ENCODE measurements at regions not wholly inside any gene's neighbourhood (a gene's known extent, or its start where the extent isn't known, plus 50 kb on each side); places are given as distances from the start of the nearest gene placed in this dataset.

- Histone ChIP-seq H3K4me3 (ENCODE audit: low read length) (no peak overlapping the region), H3K27me3 (ENCODE audit: insufficient read depth, low read length) (no peaks in the 10 kb centered on the region), H3K4me1 (ENCODE audit: insufficient read depth, low read length) (peaks cover 5% of the 10 kb centered on the region), H3K9me3 (ENCODE audit: low read depth, low read length) (peaks cover 3% of the 10 kb centered on the region)
These were observed 129.2 kb upstream of the CBLB start for GRCh38 chr3:105997800-105998526.

GRCh38 chr3:105999856-106000255, 131.0 kb upstream of the CBLB start:
- H3K27me3 ChIP-seq (ENCODE audit: insufficient read depth, low read length) = no peaks in the 10 kb centered on the region
- H3K9me3 ChIP-seq (ENCODE audit: low read depth, low read length) = no peaks in the 10 kb centered on the region
- peaks cover 5% of the 10 kb centered on the region for H3K4me1 ChIP-seq (ENCODE audit: insufficient read depth, low read length)
- H3K4me3 ChIP-seq (ENCODE audit: low read length) = no peak overlapping the region

GRCh38 chr3:106001923-106002322, 133.1 kb upstream of the CBLB start:
- peaks cover 5% of the 10 kb centered on the region for H3K4me1 ChIP-seq (ENCODE audit: insufficient read depth, low read length)
- no peaks in the 10 kb centered on the region for H3K27me3 ChIP-seq (ENCODE audit: insufficient read depth, low read length)
- no peaks in the 10 kb centered on the region for H3K9me3 ChIP-seq (ENCODE audit: low read depth, low read length)
- H3K4me3 ChIP-seq (ENCODE audit: low read length) = no peak overlapping the region

- H3K4me3 ChIP-seq (ENCODE audit: low read length) = no peak overlapping the region
- no peaks in the 10 kb centered on the region for H3K9me3 ChIP-seq (ENCODE audit: low read depth, low read length)
- H3K27me3 ChIP-seq (ENCODE audit: insufficient read depth, low read length) = no peaks in the 10 kb centered on the region
- H3K4me1 ChIP-seq (ENCODE audit: insufficient read depth, low read length) = no peaks in the 10 kb centered on the region
These were observed 135.4 kb upstream of the CBLB start for GRCh38 chr3:106004137-106004681.

GRCh38 chr3:106004826-106005225, 136.0 kb upstream of the CBLB start:
- no peaks in the 10 kb centered on the region for H3K9me3 ChIP-seq (ENCODE audit: low read depth, low read length)
- no peak overlapping the region for H3K4me3 ChIP-seq (ENCODE audit: low read length)
- H3K27me3 ChIP-seq (ENCODE audit: insufficient read depth, low read length) = no peaks in the 10 kb centered on the region
- H3K4me1 ChIP-seq (ENCODE audit: insufficient read depth, low read length) = no peaks in the 10 kb centered on the region

- no peak overlapping the region for H3K4me3 ChIP-seq (ENCODE audit: low read length)
- H3K27me3 ChIP-seq (ENCODE audit: insufficient read depth, low read length) = no peaks in the 10 kb centered on the region
- H3K4me1 ChIP-seq (ENCODE audit: insufficient read depth, low read length) = no peaks in the 10 kb centered on the region
- H3K9me3 ChIP-seq (ENCODE audit: low read depth, low read length) = no peaks in the 10 kb centered on the region
These were observed 137.2 kb upstream of the CBLB start for GRCh38 chr3:106006001-106006400.

- Histone ChIP-seq H3K4me1 (ENCODE audit: insufficient read depth, low read length) (no peaks in the 10 kb centered on the region), H3K4me3 (ENCODE audit: low read length) (no peak overlapping the region), H3K9me3 (ENCODE audit: low read depth, low read length) (no peaks in the 10 kb centered on the region), H3K27me3 (ENCODE audit: insufficient read depth, low read length) (no peaks in the 10 kb centered on the region)
These were observed 137.8 kb upstream of the CBLB start for GRCh38 chr3:106006571-106006970.

GRCh38 chr3:106007512-106007911, 138.7 kb upstream of the CBLB start:
- Histone ChIP-seq H3K27me3 (ENCODE audit: insufficient read depth, low read length) (no peaks in the 10 kb centered on the region), H3K9me3 (ENCODE audit: low read depth, low read length) (no peaks in the 10 kb centered on the region), H3K4me1 (ENCODE audit: insufficient read depth, low read length) (no peaks in the 10 kb centered on the region), H3K4me3 (ENCODE audit: low read length) (no peak overlapping the region)

GRCh38 chr3:106008766-106009165, 140.0 kb upstream of the CBLB start:
- no peak overlapping the region for H3K4me3 ChIP-seq (ENCODE audit: low read length)
- no peaks in the 10 kb centered on the region for H3K27me3 ChIP-seq (ENCODE audit: insufficient read depth, low read length)
- no peaks in the 10 kb centered on the region for H3K9me3 ChIP-seq (ENCODE audit: low read depth, low read length)
- no peaks in the 10 kb centered on the region for H3K4me1 ChIP-seq (ENCODE audit: insufficient read depth, low read length)

GRCh38 chr3:106010829-106011228, 142.0 kb upstream of the CBLB start:
- H3K4me3 ChIP-seq (ENCODE audit: low read length) = no peak overlapping the region
- H3K27me3 ChIP-seq (ENCODE audit: insufficient read depth, low read length) = no peaks in the 10 kb centered on the region
- peaks cover 5% of the 10 kb centered on the region for H3K4me1 ChIP-seq (ENCODE audit: insufficient read depth, low read length)
- H3K9me3 ChIP-seq (ENCODE audit: low read depth, low read length) = no peaks in the 10 kb centered on the region

- peaks cover 5% of the 10 kb centered on the region for H3K4me1 ChIP-seq (ENCODE audit: insufficient read depth, low read length)
- H3K4me3 ChIP-seq (ENCODE audit: low read length) = no peak overlapping the region
- H3K27me3 ChIP-seq (ENCODE audit: insufficient read depth, low read length) = no peaks in the 10 kb centered on the region
- no peaks in the 10 kb centered on the region for H3K9me3 ChIP-seq (ENCODE audit: low read depth, low read length)
These were observed 145.2 kb upstream of the CBLB start for GRCh38 chr3:106013971-106014370.

- Histone ChIP-seq H3K4me1 (ENCODE audit: insufficient read depth, low read length) (peaks cover 5% of the 10 kb centered on the region), H3K4me3 (ENCODE audit: low read length) (no peak overlapping the region), H3K27me3 (ENCODE audit: insufficient read depth, low read length) (no peaks in the 10 kb centered on the region), H3K9me3 (ENCODE audit: low read depth, low read length) (no peaks in the 10 kb centered on the region)
These were observed 145.7 kb upstream of the CBLB start for GRCh38 chr3:106014518-106014917.

- Histone ChIP-seq H3K9me3 (ENCODE audit: low read depth, low read length) (no peaks in the 10 kb centered on the region), H3K4me3 (ENCODE audit: low read length) (no peak overlapping the region), H3K27me3 (ENCODE audit: insufficient read depth, low read length) (no peaks in the 10 kb centered on the region), H3K4me1 (ENCODE audit: insufficient read depth, low read length) (peaks cover 5% of the 10 kb centered on the region)
These were observed 146.2 kb upstream of the CBLB start for GRCh38 chr3:106014971-106015370.

- no peaks in the 10 kb centered on the region for H3K9me3 ChIP-seq (ENCODE audit: low read depth, low read length)
- no peaks in the 10 kb centered on the region for H3K27me3 ChIP-seq (ENCODE audit: insufficient read depth, low read length)
- H3K4me3 ChIP-seq (ENCODE audit: low read length) = no peak overlapping the region
- H3K4me1 ChIP-seq (ENCODE audit: insufficient read depth, low read length) = peaks cover 5% of the 10 kb centered on the region
These were observed 149.3 kb upstream of the CBLB start for GRCh38 chr3:106018102-106018501.

- Histone ChIP-seq H3K27me3 (ENCODE audit: insufficient read depth, low read length) (no peaks in the 10 kb centered on the region), H3K4me1 (ENCODE audit: insufficient read depth, low read length) (peaks cover 5% of the 10 kb centered on the region), H3K4me3 (ENCODE audit: low read length) (no peak overlapping the region), H3K9me3 (ENCODE audit: low read depth, low read length) (no peaks in the 10 kb centered on the region)
These were observed 150.2 kb upstream of the CBLB start for GRCh38 chr3:106018929-106019550.

- Histone ChIP-seq H3K27me3 (ENCODE audit: insufficient read depth, low read length) (no peaks in the 10 kb centered on the region), H3K4me3 (ENCODE audit: low read length) (no peak overlapping the region), H3K9me3 (ENCODE audit: low read depth, low read length) (no peaks in the 10 kb centered on the region), H3K4me1 (ENCODE audit: insufficient read depth, low read length) (no peaks in the 10 kb centered on the region)
These were observed 154.1 kb upstream of the CBLB start for GRCh38 chr3:106022913-106023312.

Measured in mononuclear cell (primary cell).